Thyroid gland (tissue), 4 donors: ENCODE measurements at regions not wholly inside any gene's neighbourhood (a gene's known extent, or its start where the extent isn't known, plus 50 kb on each side); places are given as distances from the start of the nearest gene placed in this dataset.

ENCODE experiments used
- DNase-seq, 2 donors: peaks; one replicate each; pipeline ENCODE4 v3.0.0-alpha.2; 2019
- H3K27ac ChIP-seq, 3 donors: fragments of 200-600 bp; sonication (generic); 1 replicate in 2 of 3; 2 replicates in 1 of 3; pipeline ENCODE4 v1.5.1; 2016 to 2019; ENCODE audit warnings: mild to moderate bottlenecking in 1 of 3, moderate library complexity in 1 of 3
- H3K27me3 ChIP-seq: fragments of 200-600 bp; sonication (generic); one replicate; pipeline ENCODE4 v1.5.1; 2019
- H3K36me3 ChIP-seq, 2 donors: fragments of 200-600 bp; sonication (generic); one replicate each; pipeline ENCODE4 v1.5.1; 2016 to 2019
- H3K4me1 ChIP-seq, 2 donors: fragments of 200-600 bp; sonication (generic); one replicate each; pipeline ENCODE4 v1.5.1; 2017 to 2019
- H3K4me3 ChIP-seq, 3 donors: fragments of 200-600 bp; sonication (generic); replicated peaks in 1 of 3; 1 replicate in 2 of 3; 2 replicates in 1 of 3; pipeline ENCODE4 v1.5.1; 2016; ENCODE audit warnings: mild to moderate bottlenecking in 1 of 3
- H3K9me3 ChIP-seq: fragments of 200-600 bp; sonication (generic); one replicate; pipeline ENCODE4 v1.5.1; 2017
- POLR2A ChIP-seq, 2 donors: fragments of 450-650 bp; IDR thresholded peaks; one replicate each; pipeline ENCODE4 v1.6.1; 2017; ENCODE audit warnings: antibody characterized with exemption in 2 of 2, mild to moderate bottlenecking in 2 of 2, moderate library complexity in 1 of 2
- WGBS, 2 donors: methylation state at CpG; one replicate each; pipeline ENCODE4 v1.1.5; 2017; 5-methylcytosine and 5-hydroxymethylcytosine counted together
- intact Hi-C: fragments of 100-400 bp; cut with DNase I; formaldehyde crosslinking; loops from one replicate; pipeline ENCODE4 v1.15.1; 2023
- TF ChIP-seq, protein P1 (sequence below), 6 experiments: fragments of 200-600 bp in 3 of 6; fragments of 450-650 bp in 3 of 6; sonication (generic) in 3 of 6; IDR thresholded peaks; one replicate each; pipeline ENCODE4 v1.5.1; 2016 to 2019; ENCODE audit warnings: antibody characterized with exemption in 6 of 6, mild to moderate bottlenecking in 2 of 6, inconsistent platforms in 1 of 6, moderate library complexity in 1 of 6

DNA sequence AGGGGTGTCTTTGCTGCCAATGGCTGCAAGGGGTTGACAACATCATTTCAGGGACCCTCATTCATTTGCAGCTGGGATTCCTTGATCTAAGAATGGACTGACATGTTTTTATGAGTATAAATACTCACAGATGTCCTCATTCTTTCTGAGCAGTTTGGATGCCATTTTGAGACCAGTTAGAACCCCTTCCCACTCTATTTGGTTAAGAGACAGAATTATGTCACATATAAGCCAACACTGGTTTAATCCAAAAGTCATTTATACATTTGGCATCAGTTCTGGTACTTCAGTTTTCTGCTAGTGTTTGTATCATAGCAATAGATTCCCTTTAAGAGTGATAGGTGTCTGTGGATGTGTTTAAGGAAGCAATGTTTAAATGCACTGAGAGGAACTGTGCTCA is 248.8 kb downstream of the SAMD5 start:
- Histone ChIP-seq H3K9me3 (no peaks in the 10 kb centered on the region), H3K27me3 (no peaks in the 10 kb centered on the region), H3K36me3 (no peaks in the 10 kb centered on the region), H3K27ac (no peak overlapping the region), H3K4me1 (no peaks in the 10 kb centered on the region), H3K4me3 (no peak overlapping the region)
- TF ChIP-seq POLR2A (IDR thresholded peaks at IDR 0.05) = no peak
- TF ChIP-seq, protein P1, sequence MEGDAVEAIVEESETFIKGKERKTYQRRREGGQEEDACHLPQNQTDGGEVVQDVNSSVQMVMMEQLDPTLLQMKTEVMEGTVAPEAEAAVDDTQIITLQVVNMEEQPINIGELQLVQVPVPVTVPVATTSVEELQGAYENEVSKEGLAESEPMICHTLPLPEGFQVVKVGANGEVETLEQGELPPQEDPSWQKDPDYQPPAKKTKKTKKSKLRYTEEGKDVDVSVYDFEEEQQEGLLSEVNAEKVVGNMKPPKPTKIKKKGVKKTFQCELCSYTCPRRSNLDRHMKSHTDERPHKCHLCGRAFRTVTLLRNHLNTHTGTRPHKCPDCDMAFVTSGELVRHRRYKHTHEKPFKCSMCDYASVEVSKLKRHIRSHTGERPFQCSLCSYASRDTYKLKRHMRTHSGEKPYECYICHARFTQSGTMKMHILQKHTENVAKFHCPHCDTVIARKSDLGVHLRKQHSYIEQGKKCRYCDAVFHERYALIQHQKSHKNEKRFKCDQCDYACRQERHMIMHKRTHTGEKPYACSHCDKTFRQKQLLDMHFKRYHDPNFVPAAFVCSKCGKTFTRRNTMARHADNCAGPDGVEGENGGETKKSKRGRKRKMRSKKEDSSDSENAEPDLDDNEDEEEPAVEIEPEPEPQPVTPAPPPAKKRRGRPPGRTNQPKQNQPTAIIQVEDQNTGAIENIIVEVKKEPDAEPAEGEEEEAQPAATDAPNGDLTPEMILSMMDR (IDR thresholded peaks at IDR 0.05) = no peak
- intact Hi-C loops = no loop called here
- no peak for DNase-seq

DNA sequence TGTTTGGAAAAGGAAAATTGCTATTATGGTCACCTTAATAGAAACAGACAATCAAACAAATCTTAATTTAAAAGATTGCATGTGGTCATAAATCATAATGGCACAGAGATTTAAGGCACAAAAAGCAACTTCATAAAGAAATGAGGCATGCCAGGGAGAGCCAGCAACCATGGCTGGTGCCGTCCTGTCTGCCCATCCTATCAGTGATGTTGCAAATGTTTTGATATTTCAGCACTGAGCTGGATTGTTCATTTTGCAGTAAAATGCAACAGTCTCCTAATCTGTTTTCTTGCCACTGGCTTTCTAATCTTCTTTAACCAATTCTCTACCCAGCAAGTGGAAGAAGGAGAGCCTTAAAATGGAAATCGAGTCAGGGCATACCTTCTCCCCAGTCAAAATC is 249.8 kb downstream of the SAMD5 start:
- WGBS, 2 donors = 84 to 92% methylated on average over 2 of the region's 2 CpGs
- H3K4me1 ChIP-seq = no peaks in the 10 kb centered on the region
- H3K9me3 ChIP-seq = no peaks in the 10 kb centered on the region
- no peak for TF ChIP-seq POLR2A (IDR thresholded peaks at IDR 0.05)
- TF ChIP-seq, protein P1 (IDR thresholded peaks at IDR 0.05) = no peak
- H3K27ac ChIP-seq = no peak overlapping the region
- intact Hi-C loops = no loop called here
- no peak for DNase-seq
- H3K4me3 ChIP-seq = no peak overlapping the region
- no peaks in the 10 kb centered on the region for H3K36me3 ChIP-seq
- no peaks in the 10 kb centered on the region for H3K27me3 ChIP-seq

DNA sequence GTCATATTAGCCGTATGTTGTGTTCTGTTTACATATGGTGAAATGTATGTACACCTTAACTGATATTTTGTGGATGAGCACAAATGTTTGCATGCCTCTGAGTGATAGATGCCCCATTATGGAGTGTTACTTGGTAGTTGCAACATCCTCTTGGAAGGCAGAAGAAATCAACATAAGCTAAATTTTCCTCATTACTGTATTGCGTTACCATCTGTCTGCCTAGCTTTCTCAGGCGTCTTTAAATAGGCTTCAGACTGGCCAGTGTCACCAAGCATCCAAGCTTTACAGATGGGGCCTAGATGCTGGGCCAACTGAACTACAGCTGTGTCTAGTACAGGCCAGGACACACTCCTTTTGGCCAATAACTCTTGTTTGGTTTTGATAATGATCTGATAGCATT is 250.6 kb downstream of the SAMD5 start:
- no peak for TF ChIP-seq POLR2A (IDR thresholded peaks at IDR 0.05)
- TF ChIP-seq, protein P1 (IDR thresholded peaks at IDR 0.05) = no peak
- no peak for DNase-seq
- Histone ChIP-seq H3K4me3 (no peak overlapping the region), H3K36me3 (no peaks in the 10 kb centered on the region), H3K4me1 (no peaks in the 10 kb centered on the region), H3K27ac (no peak overlapping the region), H3K9me3 (no peaks in the 10 kb centered on the region), H3K27me3 (no peaks in the 10 kb centered on the region)
- WGBS, 2 donors = 85% methylated on average over 3 of the region's 3 CpGs
- intact Hi-C loops = no loop called here

DNA sequence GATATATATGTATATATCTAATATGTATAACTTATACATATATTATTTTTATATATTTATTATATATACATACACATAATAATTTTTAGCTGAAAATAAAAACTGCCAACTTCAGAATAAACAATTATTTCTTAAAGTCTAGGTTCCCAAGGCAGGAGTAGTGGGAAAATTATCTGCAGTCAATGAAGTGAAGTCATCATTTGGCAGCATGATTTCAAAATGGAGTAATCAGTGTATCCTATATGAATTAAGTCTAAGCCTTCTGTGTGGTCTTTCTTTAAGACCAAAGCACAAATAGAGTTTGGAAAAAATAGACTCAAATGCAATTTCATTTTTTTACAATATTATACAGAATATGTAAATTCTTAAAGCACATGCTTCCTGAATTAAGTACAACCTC is 251.0 kb downstream of the SAMD5 start:
- TF ChIP-seq, protein P1 (IDR thresholded peaks at IDR 0.05) = no peak
- TF ChIP-seq POLR2A (IDR thresholded peaks at IDR 0.05) = no peak
- Histone ChIP-seq H3K27ac (no peak overlapping the region), H3K4me1 (no peaks in the 10 kb centered on the region), H3K27me3 (no peaks in the 10 kb centered on the region), H3K9me3 (no peaks in the 10 kb centered on the region), H3K4me3 (no peak overlapping the region), H3K36me3 (no peaks in the 10 kb centered on the region)
- no peak for DNase-seq
- intact Hi-C loops = no loop called here

DNA sequence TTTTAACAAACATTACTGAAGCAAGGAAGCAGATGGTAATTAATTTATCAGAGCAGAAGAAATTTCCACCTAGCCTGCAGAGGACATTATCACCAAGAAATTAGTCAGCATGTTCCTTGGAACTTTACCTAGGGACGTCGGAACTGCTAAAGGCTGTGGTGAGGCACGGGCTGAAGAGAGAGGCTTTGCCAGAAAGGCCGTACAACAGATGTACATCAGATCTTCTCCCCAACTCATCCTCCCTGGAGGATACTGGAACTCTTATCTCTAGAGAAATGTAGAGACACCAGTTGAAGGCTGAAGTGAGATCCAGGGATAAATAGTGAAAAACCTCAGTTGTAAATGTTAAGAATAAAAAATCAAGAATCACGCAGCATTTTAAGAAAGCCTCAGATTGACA is 257.1 kb downstream of the SAMD5 start:
- no peak for DNase-seq
- TF ChIP-seq, protein P1 (IDR thresholded peaks at IDR 0.05) = no peak
- no peak for TF ChIP-seq POLR2A (IDR thresholded peaks at IDR 0.05)
- Histone ChIP-seq H3K4me1 (no peaks in the 10 kb centered on the region), H3K27ac (no peak overlapping the region), H3K4me3 (no peak overlapping the region), H3K36me3 (no peaks in the 10 kb centered on the region), H3K27me3 (no peaks in the 10 kb centered on the region), H3K9me3 (no peaks in the 10 kb centered on the region)
- WGBS, 2 donors = 80 to 82% methylated on average over 5 of the region's 5 CpGs
- intact Hi-C loops = no loop called here
